ENCODE measurements at regions not wholly inside any gene's neighbourhood (a gene's known extent, or its start where the extent isn't known, plus 50 kb on each side); places are given as distances from the start of the nearest gene placed in this dataset.
"Not testable (repeated sequence)": the region's sequence is repeated elsewhere in the genome, so short reads cannot be mapped to it uniquely, and the experiment has no call there.

- Mint-ChIP-seq H3K9me3 (no peaks in the 10 kb centered on the region), H3K27me3 (ENCODE audit: low read depth) (peaks cover 24% of the 10 kb centered on the region), H3K36me3 (ENCODE audit: low read depth) (no peaks in the 10 kb centered on the region), H3K27ac (ENCODE audit: unreplicated experiment) (no peak overlapping the region), H3K4me1 (no peaks in the 10 kb centered on the region), H3K4me3 (no peak overlapping the region)
- DNase-seq (ENCODE audit: low read depth, low spot score) = no peak
- TF ChIP-seq CTCF (conservative IDR thresholded peaks at IDR 0.05) = no peak
Measured at GRCh38 chr7:76126632-76127031, 75.1 kb upstream of the SRRM3 start.

GRCh38 chr7:76129366-76129765 is 72.3 kb upstream of the SRRM3 start:
- no peak overlapping the region for H3K27ac Mint-ChIP-seq (ENCODE audit: unreplicated experiment)
- no peak for DNase-seq (ENCODE audit: low read depth, low spot score)
- H3K4me1 Mint-ChIP-seq = no peaks in the 10 kb centered on the region
- H3K9me3 Mint-ChIP-seq = no peaks in the 10 kb centered on the region
- H3K27me3 Mint-ChIP-seq (ENCODE audit: low read depth) = peaks cover 36% of the 10 kb centered on the region
- TF ChIP-seq CTCF (conservative IDR thresholded peaks at IDR 0.05) = no peak
- H3K4me3 Mint-ChIP-seq = no peak overlapping the region
- no peaks in the 10 kb centered on the region for H3K36me3 Mint-ChIP-seq (ENCODE audit: low read depth)

GRCh38 chr7:76129836-76130235 is 71.9 kb upstream of the SRRM3 start:
- Mint-ChIP-seq H3K4me1 (no peaks in the 10 kb centered on the region), H3K4me3 (no peak overlapping the region), H3K27me3 (ENCODE audit: low read depth) (peaks cover 41% of the 10 kb centered on the region), H3K27ac (ENCODE audit: unreplicated experiment) (no peak overlapping the region), H3K9me3 (no peaks in the 10 kb centered on the region), H3K36me3 (ENCODE audit: low read depth) (no peaks in the 10 kb centered on the region)
- DNase-seq (ENCODE audit: low read depth, low spot score) = no peak
- no peak for TF ChIP-seq CTCF (conservative IDR thresholded peaks at IDR 0.05)

GRCh38 chr7:76130661-76131060 is 71.0 kb upstream of the SRRM3 start:
- not testable (repeated sequence) for H3K4me3 Mint-ChIP-seq; DNase-seq (ENCODE audit: low read depth, low spot score); H3K27ac Mint-ChIP-seq (ENCODE audit: unreplicated experiment); H3K4me1 Mint-ChIP-seq; H3K9me3 Mint-ChIP-seq; H3K36me3 Mint-ChIP-seq (ENCODE audit: low read depth)
- peak; percentile 60 for TF ChIP-seq CTCF (conservative IDR thresholded peaks at IDR 0.05)
- peaks cover 49% of the 10 kb centered on the region for H3K27me3 Mint-ChIP-seq (ENCODE audit: low read depth)

- not testable (repeated sequence) for H3K4me1 Mint-ChIP-seq; DNase-seq (ENCODE audit: low read depth, low spot score); H3K9me3 Mint-ChIP-seq; H3K36me3 Mint-ChIP-seq (ENCODE audit: low read depth); H3K27ac Mint-ChIP-seq (ENCODE audit: unreplicated experiment); H3K4me3 Mint-ChIP-seq
- peaks cover 60% of the 10 kb centered on the region for H3K27me3 Mint-ChIP-seq (ENCODE audit: low read depth)
Measured at GRCh38 chr7:76131887-76132286, 69.8 kb upstream of the SRRM3 start.

GRCh38 chr7:76133164-76133775 is 68.4 kb upstream of the SRRM3 start:
- Mint-ChIP-seq H3K4me1 (no peaks in the 10 kb centered on the region), H3K27ac (ENCODE audit: unreplicated experiment) (no peak overlapping the region), H3K27me3 (ENCODE audit: low read depth) (peaks cover 71% of the 10 kb centered on the region), H3K4me3 (no peak overlapping the region), H3K36me3 (ENCODE audit: low read depth) (no peaks in the 10 kb centered on the region), H3K9me3 (no peaks in the 10 kb centered on the region)
- no peak for DNase-seq (ENCODE audit: low read depth, low spot score)
- no peak for TF ChIP-seq CTCF (conservative IDR thresholded peaks at IDR 0.05)

All from neural crest cell (in vitro differentiated cells).